Stimulated activated CD8-positive, alpha-beta memory T cell treated with anti-CD3 and anti-CD28 coated beads, Interleukin-15, amount 100 ng/mL, for 1 hour (primary cell): ENCODE measurements at regions not wholly inside any gene's neighbourhood (a gene's known extent, or its start where the extent isn't known, plus 50 kb on each side); places are given as distances from the start of the nearest gene placed in this dataset.

ENCODE experiments used
- DNase-seq: peaks from one replicate; pipeline ENCODE4 v3.0.0-alpha.2; 2020; ENCODE audit warnings: low read depth

GRCh38 chr10:131445623-131446022, 134.1 kb upstream of the TCERG1L start:
- no peak for DNase-seq

GRCh38 chr10:131446171-131446570, 134.7 kb upstream of the TCERG1L start:
- no peak for DNase-seq

GRCh38 chr10:131448171-131448570, 136.7 kb upstream of the TCERG1L start:
- no peak for DNase-seq

- no peak for DNase-seq
Observed at GRCh38 chr10:131448883-131449282, 137.4 kb upstream of the TCERG1L start.

GRCh38 chr10:131450216-131450765, 138.8 kb upstream of the TCERG1L start:
- DNase-seq, result no peak

- DNase-seq, result no peak
Observed at GRCh38 chr10:131451407-131452015, 140.0 kb upstream of the TCERG1L start.

DNA sequence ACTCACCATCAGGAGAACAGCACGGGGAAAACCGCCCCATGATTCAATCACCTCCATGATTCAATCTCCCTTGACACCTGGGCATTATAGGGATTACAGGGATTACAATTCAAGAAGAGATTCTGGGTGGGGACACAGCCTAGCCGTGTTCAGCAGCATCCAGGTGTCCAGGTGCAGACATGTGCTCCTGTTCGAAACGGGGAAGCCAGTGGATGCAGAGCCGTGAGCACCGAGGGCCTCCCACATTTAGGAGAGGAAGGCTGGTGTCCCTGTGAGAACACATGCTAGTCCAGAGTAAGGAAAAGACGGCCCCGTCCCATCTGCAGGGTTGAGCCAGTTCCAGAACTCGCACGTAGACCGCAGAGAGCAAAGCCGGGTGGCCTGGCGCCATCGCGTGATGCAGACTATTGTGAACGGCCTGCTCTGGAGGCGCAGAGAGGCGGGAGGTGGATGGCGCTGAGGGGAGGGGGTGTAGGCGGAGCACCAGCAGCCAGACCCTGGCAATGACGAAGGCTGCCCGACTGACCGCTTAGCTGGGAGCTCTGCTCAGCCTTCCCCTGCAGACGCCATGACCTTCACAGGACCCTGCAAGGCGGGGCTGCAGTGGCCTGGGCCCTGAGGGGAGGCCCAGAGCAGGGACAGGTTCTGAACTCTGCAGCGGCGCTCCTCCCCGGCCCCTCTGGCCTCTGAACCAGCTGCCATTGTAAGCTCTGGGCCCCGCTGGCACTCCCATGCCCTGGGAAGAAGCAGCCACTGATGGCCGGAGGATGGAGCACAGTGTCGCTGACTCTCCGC, 141.6 kb upstream of the TCERG1L start:
- DNase-seq, result no peak

GRCh38 chr10:131453721-131454634, 142.5 kb upstream of the TCERG1L start:
- peak; percentile 46 for DNase-seq

DNA sequence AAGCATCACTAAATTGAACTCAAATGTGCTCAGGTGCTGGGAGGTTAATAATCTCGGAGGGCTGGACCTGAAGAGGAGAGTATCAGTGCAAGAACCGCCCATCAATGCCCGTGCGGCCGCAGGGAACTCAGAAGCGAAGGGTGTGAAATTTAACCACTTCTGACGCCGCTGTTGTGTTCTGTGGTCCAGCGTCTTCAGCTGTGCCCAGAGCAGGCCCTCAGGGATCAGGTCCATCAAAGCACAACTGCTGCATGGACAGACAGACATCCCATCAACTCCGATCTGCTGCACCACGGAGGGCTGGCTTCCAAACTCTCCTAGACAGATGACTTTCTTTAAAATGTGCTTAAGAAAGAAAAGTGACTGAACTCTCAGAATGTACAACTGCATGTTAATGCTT, 144.9 kb upstream of the TCERG1L start:
- no peak for DNase-seq

- DNase-seq, result no peak
Observed at GRCh38 chr10:131461093-131461492, 149.6 kb upstream of the TCERG1L start.

DNA sequence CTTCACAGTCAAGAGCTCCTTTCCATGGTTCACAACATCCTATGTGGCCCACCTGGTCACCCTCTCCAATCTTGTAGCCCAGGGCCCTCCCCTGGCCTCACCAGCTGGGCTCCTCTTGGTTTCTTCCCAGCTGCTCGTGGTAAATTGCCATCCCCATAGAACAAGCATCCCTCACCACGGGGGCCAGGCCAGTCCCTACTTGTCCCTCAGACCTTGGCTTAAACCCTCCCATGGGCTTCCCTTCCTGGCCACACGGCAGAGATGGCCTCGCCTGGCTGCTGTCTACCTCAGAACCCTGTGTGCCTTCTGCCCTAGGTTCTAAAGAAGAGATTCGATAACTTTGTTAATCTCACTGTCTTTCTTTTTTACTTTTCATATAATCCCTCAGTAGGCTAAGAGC, 153.3 kb upstream of the TCERG1L start:
- DNase-seq, result no peak

DNA sequence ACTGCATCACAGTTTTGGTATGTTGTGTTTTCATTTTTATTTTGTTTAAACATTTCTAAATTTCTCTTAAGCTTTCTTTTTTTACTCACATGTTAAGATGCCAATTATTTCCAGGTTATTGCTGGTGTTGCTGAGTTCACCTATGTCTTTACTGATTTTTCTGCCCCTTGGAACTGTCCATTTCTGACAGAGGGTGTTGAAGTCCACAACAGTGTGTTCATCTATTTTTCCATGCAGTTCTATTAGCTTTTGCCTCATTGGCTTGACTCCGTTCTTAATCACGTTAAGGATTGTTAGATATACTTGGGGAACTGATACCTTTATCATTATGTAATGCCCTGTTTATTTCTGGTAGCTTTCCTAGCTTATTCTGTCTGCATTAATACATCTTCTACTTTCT, 158.0 kb upstream of the TCERG1L start:
- no peak for DNase-seq

- no peak for DNase-seq
Observed at GRCh38 chr10:131473645-131474044, 162.1 kb upstream of the TCERG1L start.

DNA sequence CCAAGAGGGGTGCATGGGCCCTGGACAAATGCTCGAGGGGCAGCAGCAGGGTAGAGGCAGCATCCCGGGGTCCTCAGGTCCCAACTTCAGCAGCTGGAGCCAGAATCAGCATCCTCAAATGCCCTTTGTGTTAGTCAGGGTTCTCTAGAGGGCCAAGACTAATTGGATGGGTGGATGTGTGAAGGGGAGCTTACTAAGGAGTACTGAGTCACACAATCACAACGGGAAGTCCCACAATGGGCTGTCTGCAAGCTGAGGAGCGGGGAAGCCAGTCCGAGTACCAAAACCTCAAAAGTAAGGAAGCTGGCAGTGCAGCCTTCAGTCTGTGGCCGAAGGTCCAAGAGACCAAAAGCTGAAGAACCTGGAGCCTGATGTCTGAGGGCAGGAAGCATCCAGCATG, 162.9 kb upstream of the TCERG1L start:
- DNase-seq, result no peak

DNA sequence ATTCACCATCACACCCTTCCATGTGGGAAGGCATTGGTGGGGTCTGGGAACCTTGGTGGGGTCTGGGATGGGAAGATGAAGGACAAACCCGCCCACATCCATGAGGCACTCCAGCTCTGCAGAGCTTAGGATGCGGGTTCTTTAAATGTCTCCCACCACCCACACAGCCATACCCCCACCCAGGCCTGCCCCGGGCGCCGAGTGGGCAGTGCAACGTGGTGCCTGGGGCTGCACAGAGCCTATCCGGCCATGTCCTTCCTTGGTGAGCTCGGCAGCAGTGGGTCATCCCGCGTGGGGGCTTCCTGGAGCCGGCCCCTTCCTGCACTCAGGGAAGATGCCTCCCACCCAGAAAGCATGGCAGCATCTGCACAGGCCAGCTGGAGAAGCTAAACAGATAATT, 163.5 kb upstream of the TCERG1L start:
- DNase-seq, result no peak

GRCh38 chr10:131475803-131476202, 164.3 kb upstream of the TCERG1L start:
- no peak for DNase-seq

- DNase-seq, result no peak
Observed at GRCh38 chr10:131477457-131478121, 166.1 kb upstream of the TCERG1L start.

GRCh38 chr10:131478377-131478989, 167.0 kb upstream of the TCERG1L start:
- DNase-seq, result no peak

- DNase-seq, result no peak
Observed at GRCh38 chr10:131480066-131480465, 168.5 kb upstream of the TCERG1L start.

DNA sequence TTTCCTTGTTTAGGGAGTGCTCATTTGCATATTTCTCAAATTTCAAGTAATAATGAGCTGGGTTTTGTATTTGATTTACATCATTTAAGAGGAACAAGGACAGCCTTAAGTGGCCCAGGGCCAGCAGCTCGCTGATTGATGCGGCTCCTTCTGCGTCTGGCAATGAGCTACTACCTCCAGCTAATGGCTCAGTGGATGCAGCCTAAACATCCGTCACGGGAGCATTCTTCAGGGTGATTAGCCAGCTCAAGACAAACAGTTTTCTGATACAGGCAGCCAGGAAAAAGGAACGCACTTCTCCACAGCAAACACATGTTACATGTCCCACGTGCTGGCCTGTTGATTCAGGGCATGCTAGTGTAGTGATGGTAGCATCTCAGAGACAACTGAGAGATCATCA, 169.3 kb upstream of the TCERG1L start:
- DNase-seq, result no peak

DNA sequence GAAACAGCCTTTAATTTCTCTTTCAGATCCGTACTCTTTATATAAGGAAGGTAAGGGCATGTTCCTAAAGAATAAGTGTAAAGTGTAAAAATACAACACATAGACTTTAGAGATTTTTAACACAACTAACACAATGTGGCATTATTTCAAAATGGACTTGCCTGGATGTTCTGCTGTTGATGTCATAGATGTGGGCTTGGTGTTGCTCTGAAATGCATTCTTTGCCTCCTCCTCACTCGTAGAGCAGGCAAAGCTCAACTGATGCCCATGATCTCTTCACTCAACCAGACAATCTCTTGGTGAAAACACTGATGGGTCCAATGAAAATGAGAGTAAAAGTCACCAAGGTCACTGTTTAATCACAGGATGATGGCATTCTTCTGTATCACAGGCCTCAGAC, 174.2 kb upstream of the TCERG1L start:
- no peak for DNase-seq
